ENCODE measurements at regions not wholly inside any gene's neighbourhood (a gene's known extent, or its start where the extent isn't known, plus 50 kb on each side); places are given as distances from the start of the nearest gene placed in this dataset.

DNA sequence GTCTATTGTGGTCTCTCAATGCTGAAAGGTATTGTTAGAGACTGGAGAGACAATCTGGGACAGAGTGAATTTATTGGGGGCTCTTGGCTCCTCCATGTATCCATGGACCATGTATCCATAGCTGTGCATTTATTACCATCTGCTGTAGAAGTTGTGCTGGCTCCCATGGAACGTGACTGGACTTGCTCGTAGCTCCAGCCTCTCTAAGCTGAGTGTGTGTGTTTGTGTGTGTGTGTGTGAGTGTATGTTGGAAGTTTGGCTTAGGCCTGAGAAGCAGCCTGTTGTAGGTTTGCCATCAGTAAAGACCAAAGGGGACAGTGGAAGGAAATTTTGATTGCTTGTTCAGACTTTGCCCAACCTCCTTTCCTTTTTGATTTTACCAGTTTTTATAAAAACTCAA lies 105.7 kb upstream of the USP24 start:
- no peak overlapping the region for H3K9ac ChIP-seq (ENCODE audit: low read length)
- TF ChIP-seq, protein P1, sequence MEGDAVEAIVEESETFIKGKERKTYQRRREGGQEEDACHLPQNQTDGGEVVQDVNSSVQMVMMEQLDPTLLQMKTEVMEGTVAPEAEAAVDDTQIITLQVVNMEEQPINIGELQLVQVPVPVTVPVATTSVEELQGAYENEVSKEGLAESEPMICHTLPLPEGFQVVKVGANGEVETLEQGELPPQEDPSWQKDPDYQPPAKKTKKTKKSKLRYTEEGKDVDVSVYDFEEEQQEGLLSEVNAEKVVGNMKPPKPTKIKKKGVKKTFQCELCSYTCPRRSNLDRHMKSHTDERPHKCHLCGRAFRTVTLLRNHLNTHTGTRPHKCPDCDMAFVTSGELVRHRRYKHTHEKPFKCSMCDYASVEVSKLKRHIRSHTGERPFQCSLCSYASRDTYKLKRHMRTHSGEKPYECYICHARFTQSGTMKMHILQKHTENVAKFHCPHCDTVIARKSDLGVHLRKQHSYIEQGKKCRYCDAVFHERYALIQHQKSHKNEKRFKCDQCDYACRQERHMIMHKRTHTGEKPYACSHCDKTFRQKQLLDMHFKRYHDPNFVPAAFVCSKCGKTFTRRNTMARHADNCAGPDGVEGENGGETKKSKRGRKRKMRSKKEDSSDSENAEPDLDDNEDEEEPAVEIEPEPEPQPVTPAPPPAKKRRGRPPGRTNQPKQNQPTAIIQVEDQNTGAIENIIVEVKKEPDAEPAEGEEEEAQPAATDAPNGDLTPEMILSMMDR (IDR thresholded peaks at IDR 0.05; ENCODE audit: low read depth, low read length) = no peak
- no peak for TF ChIP-seq EZH2phosphoT487 (IDR thresholded peaks at IDR 0.05; ENCODE audit: low read depth)
- H3K4me2 ChIP-seq (ENCODE audit: low read length) = no peak overlapping the region
- H3K27me3 ChIP-seq (ENCODE audit: low read depth, low read length) = peaks cover 6% of the 10 kb centered on the region; the same call in 1 of the 2 replicates
- no peaks in the 10 kb centered on the region for H4K20me1 ChIP-seq (ENCODE audit: insufficient read depth, low read length)
- H3K4me3 ChIP-seq (ENCODE audit: low read length) = no peak overlapping the region
- no peaks in the 10 kb centered on the region for H3K36me3 ChIP-seq (replicated peaks; ENCODE audit: low read depth, low read length)
- no peaks in the 10 kb centered on the region for H3K79me2 ChIP-seq (ENCODE audit: low read length)
- no peak overlapping the region for H3K27ac ChIP-seq (ENCODE audit: low read length)
- no peaks in the 10 kb centered on the region for H3K4me1 ChIP-seq (ENCODE audit: low read length)
- H2AFZ ChIP-seq (ENCODE audit: low read depth, low read length) = no peak overlapping the region
- H3K9me3 ChIP-seq (ENCODE audit: insufficient read depth, low read length) = no peaks in the 10 kb centered on the region

DNA sequence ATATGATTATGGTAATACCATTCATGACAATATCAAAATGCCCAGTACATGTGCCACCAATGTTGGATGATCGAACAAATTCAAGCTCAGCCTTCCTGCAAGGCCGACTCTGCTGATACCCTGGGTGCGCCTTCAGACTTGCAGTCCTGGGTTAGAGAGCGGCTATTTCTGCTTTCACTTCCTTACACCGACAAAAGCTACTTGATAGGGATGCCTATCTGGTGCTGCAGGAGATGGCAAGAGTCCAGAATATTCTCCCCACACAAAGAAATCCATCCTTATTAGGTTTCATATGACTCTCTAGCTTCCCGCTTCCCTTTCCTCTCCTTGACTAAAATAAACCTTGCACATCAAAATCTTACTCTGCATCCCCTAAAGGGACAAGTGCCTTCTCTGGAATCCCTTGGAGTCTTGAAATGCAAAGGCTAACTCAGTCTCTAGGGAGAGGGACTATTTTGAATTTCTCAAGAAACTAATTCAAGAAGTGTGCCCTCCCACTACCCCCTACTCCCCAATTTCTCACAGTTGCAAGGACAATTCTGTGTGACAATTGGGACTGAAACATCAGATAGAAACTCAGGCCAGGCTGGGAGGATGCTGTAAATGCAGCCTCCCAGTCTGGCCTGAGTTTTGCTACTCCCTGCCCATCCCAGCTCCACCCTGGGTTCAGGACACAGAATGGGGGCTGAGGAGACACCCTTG lies 103.1 kb upstream of the USP24 start:
- no peak overlapping the region for H3K4me2 ChIP-seq (ENCODE audit: low read length)
- TF ChIP-seq, protein P1 (IDR thresholded peaks at IDR 0.05; ENCODE audit: low read depth, low read length) = no peak
- TF ChIP-seq EZH2phosphoT487 (IDR thresholded peaks at IDR 0.05; ENCODE audit: low read depth) = no peak
- H2AFZ ChIP-seq (ENCODE audit: low read depth, low read length) = no peak overlapping the region
- H3K79me2 ChIP-seq (ENCODE audit: low read length) = no peaks in the 10 kb centered on the region
- no peaks in the 10 kb centered on the region for H3K4me1 ChIP-seq (ENCODE audit: low read length)
- no peaks in the 10 kb centered on the region for H4K20me1 ChIP-seq (ENCODE audit: insufficient read depth, low read length)
- H3K27ac ChIP-seq (ENCODE audit: low read length) = no peak overlapping the region
- H3K36me3 ChIP-seq (replicated peaks; ENCODE audit: low read depth, low read length) = no peaks in the 10 kb centered on the region
- no peak overlapping the region for H3K9ac ChIP-seq (ENCODE audit: low read length)
- H3K4me3 ChIP-seq (ENCODE audit: low read length) = no peak overlapping the region
- no peaks in the 10 kb centered on the region for H3K9me3 ChIP-seq (ENCODE audit: insufficient read depth, low read length)
- H3K27me3 ChIP-seq (ENCODE audit: low read depth, low read length) = peaks cover 6% of the 10 kb centered on the region; the same call in 1 of the 2 replicates

DNA sequence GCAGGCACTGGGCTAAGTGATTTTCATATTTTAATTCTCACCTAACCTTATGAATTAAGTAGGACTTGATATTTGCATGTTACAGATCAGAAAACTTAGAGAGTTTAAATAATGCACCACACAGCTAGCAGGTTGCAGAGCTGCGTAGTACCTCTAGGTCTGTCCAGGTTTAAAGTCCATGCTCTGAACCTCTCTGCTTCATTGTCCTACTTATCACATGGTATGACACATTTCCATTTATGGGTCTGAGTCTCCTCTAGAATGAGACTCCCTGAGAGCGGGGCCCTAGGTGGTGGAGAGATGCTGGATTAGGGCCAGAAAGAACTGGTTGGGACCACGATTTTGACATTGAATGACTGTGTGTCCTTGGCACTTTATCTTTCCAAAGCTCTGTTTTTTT lies 102.5 kb upstream of the USP24 start:
- Histone ChIP-seq H3K4me2 (ENCODE audit: low read length) (no peak overlapping the region), H4K20me1 (ENCODE audit: insufficient read depth, low read length) (no peaks in the 10 kb centered on the region), H3K4me3 (ENCODE audit: low read length) (no peak overlapping the region), H3K79me2 (ENCODE audit: low read length) (no peaks in the 10 kb centered on the region), H3K36me3 (replicated peaks; ENCODE audit: low read depth, low read length) (no peaks in the 10 kb centered on the region), H2AFZ (ENCODE audit: low read depth, low read length) (no peak overlapping the region), H3K4me1 (ENCODE audit: low read length) (no peaks in the 10 kb centered on the region), H3K27me3 (ENCODE audit: low read depth, low read length) (peaks cover 6% of the 10 kb centered on the region; the same call in 1 of the 2 replicates), H3K9ac (ENCODE audit: low read length) (no peak overlapping the region), H3K27ac (ENCODE audit: low read length) (no peak overlapping the region), H3K9me3 (ENCODE audit: insufficient read depth, low read length) (no peaks in the 10 kb centered on the region)
- no peak for TF ChIP-seq EZH2phosphoT487 (IDR thresholded peaks at IDR 0.05; ENCODE audit: low read depth)
- TF ChIP-seq, protein P1 (IDR thresholded peaks at IDR 0.05; ENCODE audit: low read depth, low read length) = no peak

DNA sequence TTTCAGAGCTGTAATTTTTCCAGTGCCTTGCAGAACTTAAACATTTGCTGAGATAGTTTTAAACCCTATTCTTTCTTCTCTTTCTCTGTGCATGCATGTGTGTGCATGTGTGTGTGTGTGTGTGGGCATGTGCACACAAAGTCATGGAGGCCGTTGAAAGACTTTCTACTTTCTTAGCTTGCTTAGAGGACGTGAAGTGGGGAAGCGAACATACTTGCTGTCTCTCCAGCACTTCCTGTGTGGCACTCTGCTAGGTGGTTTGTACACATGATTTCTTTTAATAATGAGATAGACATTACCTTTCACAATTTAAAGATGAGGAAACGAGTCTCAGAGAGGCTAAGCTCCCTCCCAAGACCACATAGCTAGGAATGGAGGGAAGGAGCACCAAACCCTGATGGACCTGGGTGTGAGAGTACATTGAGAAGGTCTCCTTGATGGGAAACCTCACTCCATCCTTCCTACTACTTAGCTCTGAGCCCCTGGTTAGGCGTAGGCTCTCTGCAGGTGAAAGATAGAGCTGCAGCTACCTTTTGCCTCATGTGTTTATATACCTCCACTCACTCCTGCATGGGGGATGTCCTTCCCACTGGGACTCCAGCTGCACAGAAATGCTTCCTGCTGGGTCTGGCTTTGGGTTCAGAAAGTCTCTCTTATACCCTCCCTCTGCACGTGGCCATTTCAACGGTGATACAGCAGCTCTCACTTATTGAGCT lies 101.9 kb upstream of the USP24 start:
- H3K4me3 ChIP-seq (ENCODE audit: low read length) = no peak overlapping the region
- no peak overlapping the region for H2AFZ ChIP-seq (ENCODE audit: low read depth, low read length)
- H3K36me3 ChIP-seq (replicated peaks; ENCODE audit: low read depth, low read length) = no peaks in the 10 kb centered on the region
- no peak overlapping the region for H3K27ac ChIP-seq (ENCODE audit: low read length)
- TF ChIP-seq, protein P1 (IDR thresholded peaks at IDR 0.05; ENCODE audit: low read depth, low read length) = no peak
- TF ChIP-seq EZH2phosphoT487 (IDR thresholded peaks at IDR 0.05; ENCODE audit: low read depth) = no peak
- peaks cover 6% of the 10 kb centered on the region; the same call in 1 of the 2 replicates for H3K27me3 ChIP-seq (ENCODE audit: low read depth, low read length)
- no peaks in the 10 kb centered on the region for H4K20me1 ChIP-seq (ENCODE audit: insufficient read depth, low read length)
- H3K4me1 ChIP-seq (ENCODE audit: low read length) = no peaks in the 10 kb centered on the region
- no peaks in the 10 kb centered on the region for H3K79me2 ChIP-seq (ENCODE audit: low read length)
- no peak overlapping the region for H3K9ac ChIP-seq (ENCODE audit: low read length)
- no peak overlapping the region for H3K4me2 ChIP-seq (ENCODE audit: low read length)
- H3K9me3 ChIP-seq (ENCODE audit: insufficient read depth, low read length) = no peaks in the 10 kb centered on the region

All from OCI-LY3 (cell line).